GM19238 (cell line): ENCODE measurements at regions not wholly inside any gene's neighbourhood (a gene's known extent, or its start where the extent isn't known, plus 50 kb on each side); places are given as distances from the start of the nearest gene placed in this dataset.
"Not testable (repeated sequence)": the region's sequence is repeated elsewhere in the genome, so short reads cannot be mapped to it uniquely, and the experiment has no call there.

Experiments
- DNase-seq: peaks from one replicate; pipeline ENCODE4 v3.0.0; 2011; ENCODE audit warnings: low spot score; ENCODE audit not compliant: insufficient read length

GRCh38 chr11:23746896-23747295 lies 750.0 kb upstream of the LUZP2 start:
- no peak for DNase-seq

DNA sequence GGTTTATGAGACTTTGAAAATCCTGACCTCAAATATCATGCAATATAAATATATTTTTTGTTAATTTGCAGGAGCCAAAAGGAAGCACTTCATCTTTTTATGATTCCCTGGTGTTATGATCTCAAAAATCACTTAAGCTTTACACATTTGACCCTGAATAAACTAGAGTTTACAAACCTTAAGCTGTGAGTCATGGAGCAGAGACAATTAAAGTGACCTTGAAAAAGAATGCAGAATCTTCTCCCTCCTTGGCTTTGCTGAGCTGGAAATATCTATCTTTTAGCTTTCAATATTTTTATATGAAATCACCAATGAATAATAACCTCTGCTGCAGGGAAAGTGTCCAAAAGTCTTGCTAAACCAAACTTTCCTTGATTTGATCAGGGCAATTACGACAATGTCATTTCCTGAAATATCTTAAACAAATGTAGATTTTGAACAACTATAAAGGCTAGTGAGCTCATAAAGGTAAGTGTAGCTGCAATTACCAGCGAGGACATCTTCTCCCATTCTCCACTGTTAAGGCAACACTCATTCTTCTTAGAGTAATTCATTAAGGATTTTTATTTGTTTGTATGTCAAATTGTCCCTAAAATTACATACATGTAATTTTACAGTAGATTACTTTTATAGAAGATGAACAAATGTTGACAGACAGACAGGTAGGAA lies 747.0 kb upstream of the LUZP2 start:
- DNase-seq: no peak

GRCh38 chr11:23751280-23751679 lies 745.6 kb upstream of the LUZP2 start:
- no peak for DNase-seq

GRCh38 chr11:23755076-23755475 lies 741.8 kb upstream of the LUZP2 start:
- DNase-seq: no peak

GRCh38 chr11:23755769-23756168 lies 741.1 kb upstream of the LUZP2 start:
- DNase-seq: no peak

- no peak for DNase-seq
Measured at GRCh38 chr11:23759489-23759888, 737.4 kb upstream of the LUZP2 start.

DNA sequence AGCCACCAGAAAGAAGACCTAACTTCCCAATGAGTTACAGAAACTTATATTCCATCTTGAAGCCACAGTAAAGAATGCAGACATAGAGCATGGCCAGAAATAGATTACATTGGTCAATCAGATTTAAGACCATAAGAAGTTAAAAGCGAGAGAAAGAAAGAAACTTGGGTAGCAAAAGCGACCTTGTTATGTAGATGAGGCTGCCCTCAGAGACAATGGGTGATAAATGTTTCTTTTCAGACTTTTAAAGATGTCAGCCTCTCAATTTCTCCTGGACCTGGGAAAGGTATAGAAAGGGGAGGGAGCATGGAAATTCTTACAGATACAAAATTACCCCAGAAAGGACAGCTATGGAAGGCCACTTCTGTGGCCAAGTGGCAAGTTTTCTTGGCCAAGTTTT lies 732.6 kb upstream of the LUZP2 start:
- no peak for DNase-seq

DNA sequence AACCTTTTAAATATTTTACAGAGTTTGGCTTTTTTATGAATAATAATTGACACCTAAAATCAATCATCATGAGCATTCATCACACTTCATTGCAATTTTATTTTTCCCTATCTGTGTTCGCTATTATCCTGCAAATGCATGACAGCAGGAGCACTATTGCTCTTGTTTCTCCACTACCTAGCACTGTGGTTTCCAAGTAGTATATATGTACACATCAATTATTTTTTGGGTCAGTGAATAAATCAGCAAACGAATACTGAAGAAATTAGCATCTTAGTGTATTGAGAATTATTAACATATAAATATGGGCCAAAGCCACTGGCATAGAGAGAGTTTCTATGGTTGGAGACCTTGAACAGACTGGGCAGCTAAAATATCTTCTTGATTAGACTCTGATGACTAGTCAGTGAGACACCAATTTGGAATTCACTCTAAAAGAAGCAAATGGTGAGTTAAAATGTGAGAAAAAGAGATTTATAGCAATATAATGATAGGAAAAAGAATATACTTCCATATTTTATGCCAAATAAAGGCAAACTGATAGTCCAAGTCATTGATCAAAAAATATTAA lies 731.1 kb upstream of the LUZP2 start:
- no peak for DNase-seq

DNA sequence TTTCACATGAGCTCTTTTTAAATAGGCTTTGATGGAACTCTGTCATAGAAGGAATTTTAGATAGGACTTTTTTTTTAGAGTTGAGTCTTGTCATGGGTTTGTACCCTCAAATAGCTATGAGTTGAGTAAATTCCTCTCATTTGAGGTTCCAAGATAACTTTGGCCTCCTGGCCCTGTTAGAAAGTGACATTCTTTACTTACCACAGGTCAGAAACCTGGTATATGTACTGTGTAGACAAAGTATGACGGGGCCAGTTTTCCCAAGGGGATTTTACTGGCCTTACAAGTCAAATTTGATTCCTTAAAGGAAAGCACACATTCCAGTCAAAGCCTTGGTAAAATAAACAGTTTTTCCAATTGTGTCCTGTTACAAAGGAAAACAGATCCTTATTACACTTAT lies 729.3 kb upstream of the LUZP2 start:
- DNase-seq: no peak

- DNase-seq: no peak
Measured at GRCh38 chr11:23769214-23769613, 727.6 kb upstream of the LUZP2 start.

DNA sequence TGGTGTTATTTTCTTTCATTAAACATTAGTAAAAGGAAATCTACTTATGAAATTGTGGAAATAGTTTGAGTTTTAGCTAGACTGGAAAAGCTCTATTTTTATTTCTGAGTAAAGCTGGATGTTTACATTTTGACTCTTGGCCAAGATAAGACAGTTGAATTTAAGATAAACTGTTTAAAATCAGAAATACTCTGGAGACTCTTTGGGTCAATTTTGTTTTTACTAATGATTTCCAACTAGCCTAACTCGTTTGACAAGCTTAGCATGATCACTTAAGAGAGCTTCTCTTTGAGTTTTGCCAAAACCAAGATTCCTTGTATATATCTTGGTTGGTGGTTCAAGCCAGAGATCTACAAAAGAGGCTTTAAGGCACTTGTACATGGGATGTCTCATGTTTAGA lies 724.8 kb upstream of the LUZP2 start:
- DNase-seq: no peak

- DNase-seq: no peak
Measured at GRCh38 chr11:23778971-23779370, 717.9 kb upstream of the LUZP2 start.

- DNase-seq: no peak
Measured at GRCh38 chr11:23780231-23780630, 716.6 kb upstream of the LUZP2 start.

DNA sequence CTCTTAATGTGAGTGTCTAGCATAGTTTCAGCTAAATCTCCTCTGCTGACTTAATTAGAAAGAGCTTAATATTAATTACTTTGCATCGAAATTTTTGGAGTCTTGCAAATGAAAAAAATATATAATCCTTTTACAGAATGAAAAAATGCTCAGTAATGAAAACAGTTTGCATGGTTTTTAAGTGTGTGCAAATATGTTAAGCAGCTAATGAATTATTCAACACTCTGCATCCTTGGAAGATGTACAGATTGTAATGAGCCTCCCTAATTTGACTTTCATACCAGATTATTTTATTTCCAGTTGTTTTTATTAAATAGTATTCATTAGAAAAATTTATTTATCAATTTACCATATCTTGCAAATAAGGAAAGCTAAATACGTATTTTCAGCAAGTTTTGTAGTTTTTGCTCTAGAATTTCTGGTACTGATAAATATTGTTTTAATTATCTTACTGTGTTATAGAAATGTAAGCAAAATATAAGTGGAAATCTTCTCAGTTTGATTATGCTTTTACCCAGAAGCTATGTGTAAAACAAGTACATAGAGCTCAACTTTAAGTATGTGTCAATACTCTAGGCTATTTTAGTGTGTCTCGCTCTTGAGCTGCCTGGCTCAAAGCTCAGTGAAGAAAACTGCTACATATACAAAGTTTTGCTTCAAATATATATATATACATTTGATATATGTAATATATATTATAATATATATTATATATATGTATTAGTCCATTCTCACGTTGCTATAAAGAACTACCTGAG lies 714.9 kb upstream of the LUZP2 start:
- no peak for DNase-seq

DNA sequence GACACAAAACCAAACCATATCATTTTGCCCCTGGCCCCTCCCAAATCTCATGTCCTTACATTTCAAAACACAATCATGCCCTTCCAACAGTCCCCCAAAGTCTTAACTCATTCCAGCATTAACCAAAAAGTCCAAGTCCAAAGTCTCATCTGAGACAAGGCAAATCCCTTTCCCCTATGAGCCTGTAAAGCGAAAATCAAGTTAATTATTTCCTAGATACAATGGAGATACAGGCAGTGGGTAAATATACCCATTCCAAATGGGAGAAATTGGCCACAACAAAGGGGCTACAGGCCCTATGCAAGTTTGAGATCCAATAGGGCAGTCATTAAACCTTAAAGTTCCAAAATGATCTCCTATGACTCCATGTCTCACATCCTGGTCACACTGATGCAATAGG lies 709.9 kb upstream of the LUZP2 start:
- not testable (repeated sequence) for DNase-seq

GRCh38 chr11:23789200-23789853 lies 707.5 kb upstream of the LUZP2 start:
- DNase-seq: no peak

- no peak for DNase-seq
Measured at GRCh38 chr11:23789938-23790371, 706.9 kb upstream of the LUZP2 start.

GRCh38 chr11:23797624-23798419 lies 699.0 kb upstream of the LUZP2 start:
- DNase-seq: no peak

GRCh38 chr11:23834306-23834705 lies 662.5 kb upstream of the LUZP2 start:
- DNase-seq: not testable (repeated sequence)

DNA sequence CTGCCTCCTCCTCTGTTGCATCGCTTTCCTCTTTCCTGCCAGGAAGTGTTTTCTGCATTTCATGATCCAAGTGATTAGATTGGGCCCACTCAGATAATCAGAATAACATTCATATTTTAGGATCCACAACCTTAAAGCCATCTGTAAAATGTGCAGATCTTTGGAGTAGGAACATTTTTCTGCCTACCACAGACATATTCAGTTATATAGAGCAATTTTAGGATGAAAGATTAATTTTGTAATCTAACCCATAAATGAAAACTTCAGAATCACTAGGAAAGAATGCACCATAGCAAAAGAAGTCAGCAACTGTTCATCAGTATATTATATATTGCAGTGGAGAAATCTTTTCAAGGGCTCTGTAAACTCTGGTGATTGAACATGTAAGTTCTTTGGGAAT lies 659.9 kb upstream of the LUZP2 start:
- no peak for DNase-seq

- DNase-seq: no peak
Measured at GRCh38 chr11:23840872-23841271, 656.0 kb upstream of the LUZP2 start.
